Fibroblast of lung (primary cell): ENCODE measurements at regions not wholly inside any gene's neighbourhood (a gene's known extent, or its start where the extent isn't known, plus 50 kb on each side); places are given as distances from the start of the nearest gene placed in this dataset.

Source experiments
- DNase-seq, 2 donors: peaks; one replicate each; pipeline versions ENCODE4 v3.0.0 to v3.0.0-alpha.2; 2010; ENCODE audit warnings: low read depth in 2 of 2
- H2AFZ ChIP-seq: 2 replicates; pipeline ENCODE4 v1.5.1; 2012; ENCODE audit warnings: low read length, control low read depth, inconsistent platforms
- H3K27ac ChIP-seq: 2 replicates; pipeline ENCODE4 v1.5.1; 2011; ENCODE audit warnings: low read length, control low read depth; ENCODE audit not compliant: insufficient read depth
- H3K27me3 ChIP-seq: 2 replicates; pipeline ENCODE4 v1.5.1; 2011; ENCODE audit warnings: mild to moderate bottlenecking, low read length; ENCODE audit not compliant: control insufficient read depth, insufficient read depth
- H3K36me3 ChIP-seq: 2 replicates; pipeline ENCODE4 v1.5.1; 2011; ENCODE audit warnings: low read length; ENCODE audit not compliant: control insufficient read depth, insufficient read depth
- H3K4me1 ChIP-seq: 2 replicates; pipeline ENCODE4 v1.5.1; 2011; ENCODE audit warnings: low read length; ENCODE audit not compliant: control insufficient read depth, insufficient read depth; ENCODE audit errors: extremely low read depth
- H3K4me2 ChIP-seq: 2 replicates; pipeline ENCODE4 v1.5.1; 2011; ENCODE audit warnings: low read length, control low read depth; ENCODE audit not compliant: insufficient read depth; ENCODE audit errors: extremely low read depth
- H3K4me3 ChIP-seq, 4 experiments: fragments of 200-600 bp in 1 of 4; sonication (generic) in 1 of 4; replicated peaks in 1 of 4; 2 replicates each; pipeline ENCODE4 v1.5.1; 2011 to 2016; ENCODE audit warnings: low read length in 4 of 4, low read depth in 3 of 4, mild to moderate bottlenecking in 3 of 4, control low read depth in 2 of 4, inconsistent platforms in 1 of 4, mixed read lengths in 1 of 4; ENCODE audit not compliant: insufficient read depth in 1 of 4; ENCODE audit errors: control extremely low read depth in 1 of 4
- H3K79me2 ChIP-seq: 2 replicates; pipeline ENCODE4 v1.5.1; 2012; ENCODE audit warnings: mild to moderate bottlenecking, low read length, inconsistent platforms; ENCODE audit not compliant: control insufficient read depth, insufficient read depth
- H3K9ac ChIP-seq: 2 replicates; pipeline ENCODE4 v1.5.1; 2011; ENCODE audit warnings: mild to moderate bottlenecking, low read length, control low read depth; ENCODE audit not compliant: insufficient read depth
- H3K9me3 ChIP-seq: 2 replicates; pipeline ENCODE4 v1.5.1; 2012; ENCODE audit warnings: low read depth, low read length; ENCODE audit not compliant: control insufficient read depth, insufficient read depth
- H4K20me1 ChIP-seq: 2 replicates; pipeline ENCODE4 v1.5.1; 2011; ENCODE audit warnings: low read length; ENCODE audit not compliant: control insufficient read depth, insufficient read depth; ENCODE audit errors: extremely low read depth
- CTCF ChIP-seq, 2 donors: IDR thresholded peaks in 1 of 2; conservative IDR thresholded peaks in 1 of 2; 1 replicate in 1 of 2; 2 replicates in 1 of 2; pipeline ENCODE4 v1.5.1; 2011 to 2012; ENCODE audit warnings: low read length in 2 of 2, control low read depth in 1 of 2, inconsistent platforms in 1 of 2, low read depth in 1 of 2, mild to moderate bottlenecking in 1 of 2
- EZH2 ChIP-seq: IDR thresholded peaks from 2 replicates; pipeline ENCODE4 v1.5.1; 2012; ENCODE audit warnings: low read length, control low read depth, mild to moderate bottlenecking; ENCODE audit errors: missing control alignments

GRCh38 chr3:72194458-72194857, 409.5 kb upstream of the PROK2 start:
- TF ChIP-seq EZH2 (no peak), CTCF (conservative IDR thresholded peaks at IDR 0.05 in 1 of 2, IDR thresholded peaks at IDR 0.05 in 1 of 2; ENCODE audit: low read depth in 1 of 2, low read length in 2 of 2) (no peak)
- Histone ChIP-seq H3K79me2 (no peaks in the 10 kb centered on the region), H3K36me3 (no peaks in the 10 kb centered on the region), H3K9ac (no peak overlapping the region), H3K9me3 (no peaks in the 10 kb centered on the region), H3K4me1 (no peaks in the 10 kb centered on the region), H3K27ac (no peak overlapping the region), H3K27me3 (no peaks in the 10 kb centered on the region), H4K20me1 (no peaks in the 10 kb centered on the region), H3K4me2 (no peak overlapping the region), H3K4me3 (no peak overlapping the region), H2AFZ (no peak overlapping the region)
- no peak for DNase-seq

- Histone ChIP-seq H3K4me1 (no peaks in the 10 kb centered on the region), H2AFZ (no peak overlapping the region), H3K4me2 (no peak overlapping the region), H3K4me3 (no peak overlapping the region), H3K79me2 (no peaks in the 10 kb centered on the region), H4K20me1 (no peaks in the 10 kb centered on the region), H3K36me3 (no peaks in the 10 kb centered on the region), H3K9me3 (no peaks in the 10 kb centered on the region), H3K27ac (no peak overlapping the region), H3K27me3 (no peaks in the 10 kb centered on the region), H3K9ac (no peak overlapping the region)
- TF ChIP-seq EZH2 = no peak
- TF ChIP-seq CTCF (conservative IDR thresholded peaks at IDR 0.05 in 1 of 2, IDR thresholded peaks at IDR 0.05 in 1 of 2; ENCODE audit: low read depth in 1 of 2, low read length in 2 of 2) = no peak
- DNase-seq = no peak
Measured at GRCh38 chr3:72193771-72194430, 409.0 kb upstream of the PROK2 start.

GRCh38 chr3:72192572-72192971, 407.6 kb upstream of the PROK2 start:
- Histone ChIP-seq H4K20me1 (no peaks in the 10 kb centered on the region), H3K36me3 (no peaks in the 10 kb centered on the region), H3K4me1 (no peaks in the 10 kb centered on the region), H3K27ac (no peak overlapping the region), H3K4me3 (no peak overlapping the region), H3K9me3 (no peaks in the 10 kb centered on the region), H3K4me2 (no peak overlapping the region), H3K9ac (no peak overlapping the region), H2AFZ (no peak overlapping the region), H3K79me2 (no peaks in the 10 kb centered on the region), H3K27me3 (no peaks in the 10 kb centered on the region)
- no peak for TF ChIP-seq CTCF (conservative IDR thresholded peaks at IDR 0.05 in 1 of 2, IDR thresholded peaks at IDR 0.05 in 1 of 2; ENCODE audit: low read depth in 1 of 2, low read length in 2 of 2)
- TF ChIP-seq EZH2 = no peak
- DNase-seq = no peak
